ENCODE measurements at regions not wholly inside any gene's neighbourhood (a gene's known extent, or its start where the extent isn't known, plus 50 kb on each side); places are given as distances from the start of the nearest gene placed in this dataset.

GRCh38 chr3:31439890-31440750, 92.6 kb upstream of the STT3B start:
- H3K4me3 ChIP-seq (ENCODE audit: low read length), result no peak overlapping the region
- TF ChIP-seq ZNF274 (IDR thresholded peaks at IDR 0.05; ENCODE audit: low read depth, low read length), result no peak

DNA sequence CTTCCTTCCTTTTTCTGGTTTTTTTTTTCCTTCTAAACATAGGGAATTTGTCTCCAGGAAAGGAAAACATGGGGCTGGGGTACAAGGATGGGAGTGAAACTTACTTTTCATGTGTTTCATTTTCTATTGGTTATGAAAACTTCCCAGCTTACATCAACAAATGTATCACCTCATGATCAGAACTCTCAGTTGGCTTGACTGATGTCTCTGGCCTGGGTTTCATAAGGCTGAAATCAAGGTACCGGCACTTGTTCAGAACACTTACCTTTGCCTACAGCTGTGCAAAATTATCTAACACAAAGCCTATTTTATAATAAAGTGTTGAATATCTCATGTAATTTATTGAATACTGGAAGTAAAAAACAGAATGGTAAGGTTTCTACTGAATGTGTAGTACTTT, 91.8 kb upstream of the STT3B start:
- no peak for TF ChIP-seq ZNF274 (IDR thresholded peaks at IDR 0.05; ENCODE audit: low read depth, low read length)
- H3K4me3 ChIP-seq (ENCODE audit: low read length), result no peak overlapping the region

- TF ChIP-seq ZNF274 (IDR thresholded peaks at IDR 0.05; ENCODE audit: low read depth, low read length), result no peak
- H3K4me3 ChIP-seq (ENCODE audit: low read length), result no peak overlapping the region
Measured at GRCh38 chr3:31442755-31443154, 90.0 kb upstream of the STT3B start.

DNA sequence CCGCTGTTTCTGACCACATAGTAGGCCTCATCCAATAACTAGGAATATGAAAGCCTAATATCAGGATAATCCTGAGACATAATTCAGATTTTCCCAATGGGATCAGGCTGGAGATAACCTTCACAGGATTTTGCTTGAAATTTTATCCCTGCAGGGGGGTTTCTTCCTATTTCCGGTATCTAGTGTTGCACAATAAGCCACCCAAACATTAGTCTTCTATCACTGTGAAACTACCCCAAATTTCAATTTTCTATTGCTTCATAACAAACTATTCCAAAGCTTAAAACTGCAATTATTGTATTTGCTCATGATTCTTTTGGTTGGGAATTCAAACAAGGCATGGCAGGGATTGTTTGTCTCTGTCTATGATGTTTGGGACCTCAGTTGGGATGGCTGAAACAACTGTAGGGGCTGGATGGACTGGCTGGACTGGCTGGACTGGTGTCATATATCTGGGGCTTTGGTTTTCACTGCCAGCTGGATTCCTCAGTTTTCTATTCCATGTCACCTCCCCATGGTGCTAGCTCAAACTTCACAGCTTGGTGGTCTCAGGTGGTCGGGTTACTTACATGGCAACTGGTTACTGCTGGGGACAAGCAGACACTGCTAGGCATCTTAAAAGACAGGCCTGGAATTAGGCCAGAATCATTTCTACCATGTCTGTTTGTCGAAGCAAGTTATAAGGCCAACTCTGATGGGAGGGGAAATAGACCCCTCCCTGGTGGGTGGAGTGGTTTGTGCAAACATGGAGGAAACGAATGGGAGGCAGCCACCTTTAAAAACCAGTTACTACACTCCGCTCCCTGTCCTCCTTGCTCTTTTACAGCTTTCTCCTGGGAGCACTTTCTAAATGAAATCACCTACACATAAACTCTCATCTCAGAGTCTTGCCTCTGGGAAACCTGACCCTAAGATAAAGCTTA, 88.2 kb upstream of the STT3B start:
- no peak overlapping the region for H3K4me3 ChIP-seq (ENCODE audit: low read length)
- no peak for TF ChIP-seq ZNF274 (IDR thresholded peaks at IDR 0.05; ENCODE audit: low read depth, low read length)

- no peak for TF ChIP-seq ZNF274 (IDR thresholded peaks at IDR 0.05; ENCODE audit: low read depth, low read length)
- H3K4me3 ChIP-seq (ENCODE audit: low read length), result no peak overlapping the region
Measured at GRCh38 chr3:31445701-31446100, 87.0 kb upstream of the STT3B start.

DNA sequence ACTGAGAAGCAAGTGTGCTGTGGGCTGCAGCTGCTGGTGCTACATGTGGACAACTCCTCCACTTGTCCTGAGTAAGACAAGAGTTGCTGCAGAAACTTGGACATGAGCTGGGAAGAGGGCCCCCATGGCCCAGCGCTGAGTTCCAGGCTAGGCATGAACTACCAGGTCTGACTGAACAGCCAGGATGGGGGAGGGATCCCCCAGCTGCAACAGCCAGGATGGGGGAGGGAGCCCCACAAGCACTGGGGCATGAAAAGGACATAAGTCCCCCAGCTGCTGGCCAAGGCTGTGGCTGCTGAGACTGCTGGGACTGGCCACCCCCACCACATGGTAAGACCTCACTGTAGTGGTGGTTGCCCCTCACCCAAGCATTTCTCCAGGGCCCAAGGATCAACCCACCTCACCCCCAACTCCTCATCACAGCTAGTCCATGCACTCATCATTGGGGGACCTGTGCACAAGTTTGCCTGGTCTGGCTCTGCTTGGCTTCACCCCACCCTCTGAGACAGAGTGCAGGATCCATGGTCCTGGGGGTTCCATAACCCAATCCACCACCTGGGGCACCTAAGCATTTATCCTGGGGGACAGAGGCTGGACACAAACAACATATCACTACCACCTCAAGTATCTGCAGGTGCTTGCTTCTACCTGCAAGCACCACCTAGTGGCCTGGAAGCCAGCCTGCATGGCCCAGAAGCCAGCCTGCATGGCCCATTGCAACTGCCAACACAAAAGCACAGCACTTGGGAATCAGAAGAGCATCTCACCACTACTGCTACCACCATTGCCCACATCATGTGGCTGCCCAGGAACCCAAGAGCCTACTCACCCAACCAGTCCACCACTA, 84.5 kb upstream of the STT3B start:
- no peak for TF ChIP-seq ZNF274 (IDR thresholded peaks at IDR 0.05; ENCODE audit: low read depth, low read length)
- H3K4me3 ChIP-seq (ENCODE audit: low read length), result no peak overlapping the region; the same call in 1 of the 2 replicates

GRCh38 chr3:31448882-31449243, 83.9 kb upstream of the STT3B start:
- H3K4me3 ChIP-seq (ENCODE audit: low read length), result no peak overlapping the region; the same call in 1 of the 2 replicates
- no peak for TF ChIP-seq ZNF274 (IDR thresholded peaks at IDR 0.05; ENCODE audit: low read depth, low read length)

DNA sequence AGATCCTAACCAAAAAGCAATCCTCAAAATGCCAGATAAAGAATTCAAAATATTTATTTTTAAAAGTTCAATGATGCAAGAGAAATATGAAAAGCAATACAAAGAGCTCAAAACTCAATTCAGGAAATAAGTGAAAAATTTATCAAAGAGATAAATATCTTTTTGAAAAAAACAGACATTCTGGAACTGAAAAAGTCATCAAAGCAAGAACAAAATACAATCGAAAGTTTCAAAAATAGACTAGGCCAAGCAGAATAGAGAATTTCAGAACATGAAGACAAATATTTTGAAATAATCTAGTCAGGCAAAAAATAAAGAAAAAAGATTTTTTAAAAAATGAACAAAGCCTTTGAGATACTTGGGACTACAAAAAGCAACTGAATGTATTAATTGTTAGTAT, 83.4 kb upstream of the STT3B start:
- TF ChIP-seq ZNF274 (IDR thresholded peaks at IDR 0.05; ENCODE audit: low read depth, low read length), result no peak
- no peak overlapping the region for H3K4me3 ChIP-seq (ENCODE audit: low read length)

DNA sequence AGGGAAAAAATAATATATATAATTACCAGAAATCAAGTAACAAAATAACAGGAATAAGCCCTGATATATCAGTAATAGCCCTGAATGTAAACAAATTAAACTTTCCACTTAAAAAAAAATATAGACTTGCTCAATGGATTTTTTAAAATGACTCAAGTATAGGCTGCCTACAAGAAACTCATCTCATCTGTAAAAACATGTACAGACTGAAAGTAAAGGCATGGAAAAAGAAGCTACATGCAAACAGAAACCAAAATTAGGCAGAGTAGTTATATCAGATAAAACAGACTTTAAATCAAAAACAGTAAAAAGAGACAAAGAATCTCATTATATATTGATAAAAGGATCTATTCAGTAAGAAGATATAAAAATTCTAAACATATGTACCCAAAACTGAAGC, 82.4 kb upstream of the STT3B start:
- H3K4me3 ChIP-seq (ENCODE audit: low read length), result no peak overlapping the region
- TF ChIP-seq ZNF274 (IDR thresholded peaks at IDR 0.05; ENCODE audit: low read depth, low read length), result no peak

GRCh38 chr3:31452495-31453106, 80.1 kb upstream of the STT3B start:
- no peak for TF ChIP-seq ZNF274 (IDR thresholded peaks at IDR 0.05; ENCODE audit: low read depth, low read length)
- H3K4me3 ChIP-seq (ENCODE audit: low read length), result no peak overlapping the region

DNA sequence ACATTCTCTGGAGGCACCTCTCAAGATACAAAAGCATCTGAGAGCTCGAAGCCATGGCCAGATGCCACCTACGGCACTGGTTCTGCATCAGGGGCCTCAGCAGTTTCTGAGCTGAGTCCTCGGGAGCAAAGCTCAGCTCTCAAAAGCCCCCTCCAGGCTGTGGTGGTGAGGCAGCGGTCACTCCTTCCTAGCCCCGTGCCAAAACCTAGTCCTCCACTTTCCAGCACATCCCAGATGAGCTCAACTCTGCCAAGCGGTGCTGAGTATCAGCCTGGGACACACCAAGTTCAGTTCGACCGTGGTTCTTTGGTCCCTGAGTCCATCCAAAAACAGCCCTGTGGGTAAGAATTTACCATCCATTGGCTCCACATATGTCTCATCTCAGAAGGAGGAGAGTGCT, 79.3 kb upstream of the STT3B start:
- TF ChIP-seq ZNF274 (IDR thresholded peaks at IDR 0.05; ENCODE audit: low read depth, low read length), result no peak
- no peak overlapping the region for H3K4me3 ChIP-seq (ENCODE audit: low read length)

- H3K4me3 ChIP-seq (ENCODE audit: low read length), result no peak overlapping the region
- no peak for TF ChIP-seq ZNF274 (IDR thresholded peaks at IDR 0.05; ENCODE audit: low read depth, low read length)
Measured at GRCh38 chr3:31455524-31455923, 77.2 kb upstream of the STT3B start.

GRCh38 chr3:31456373-31456772, 76.4 kb upstream of the STT3B start:
- no peak overlapping the region for H3K4me3 ChIP-seq (ENCODE audit: low read length)
- TF ChIP-seq ZNF274 (IDR thresholded peaks at IDR 0.05; ENCODE audit: low read depth, low read length), result no peak

DNA sequence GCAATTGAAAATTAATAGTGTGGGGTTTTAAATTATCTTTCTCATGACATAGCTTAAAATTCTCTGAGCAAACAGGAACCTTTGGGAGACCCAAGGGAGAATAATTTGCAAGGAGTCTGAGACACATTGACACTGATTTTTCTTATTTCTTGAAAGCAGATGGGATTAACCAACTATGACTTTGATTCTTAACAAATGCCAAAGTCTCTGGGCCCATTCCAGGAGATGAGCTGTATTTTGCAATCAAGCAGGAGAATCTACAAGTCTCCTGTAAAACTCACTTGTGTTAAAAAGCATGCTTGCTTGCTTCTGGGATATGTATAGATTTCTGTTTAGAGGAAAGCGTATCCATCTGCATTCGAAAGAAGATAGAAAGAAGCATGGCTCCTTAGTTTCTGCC, 71.3 kb upstream of the STT3B start:
- no peak overlapping the region for H3K4me3 ChIP-seq (ENCODE audit: low read length)
- no peak for TF ChIP-seq ZNF274 (IDR thresholded peaks at IDR 0.05; ENCODE audit: low read depth, low read length)
